Stomach smooth muscle (tissue), 2 donors: ENCODE measurements at regions not wholly inside any gene's neighbourhood (a gene's known extent, or its start where the extent isn't known, plus 50 kb on each side); places are given as distances from the start of the nearest gene placed in this dataset.
"Not testable (repeated sequence)": the region's sequence is repeated elsewhere in the genome, so short reads cannot be mapped to it uniquely, and the experiment has no call there.

ENCODE experiments used
- H3K27ac ChIP-seq: one replicate; pipeline ENCODE4 v1.7.0; 2013; ENCODE audit warnings: mild to moderate bottlenecking, low read length, inconsistent platforms
- H3K27me3 ChIP-seq, 2 donors: one replicate each; pipeline ENCODE4 v1.7.0; 2013; ENCODE audit warnings: low read length in 2 of 2; ENCODE audit not compliant: insufficient read depth in 2 of 2, control insufficient read depth in 1 of 2
- H3K36me3 ChIP-seq, 2 donors: one replicate each; pipeline ENCODE4 v1.7.0; 2013; ENCODE audit warnings: low read length in 2 of 2; ENCODE audit not compliant: control insufficient read depth in 2 of 2, insufficient read depth in 2 of 2
- H3K4me1 ChIP-seq: one replicate; pipeline ENCODE4 v1.7.0; 2013; ENCODE audit warnings: low read length; ENCODE audit not compliant: control insufficient read depth, insufficient read depth
- H3K4me3 ChIP-seq, 2 donors: one replicate each; pipeline ENCODE4 v1.7.0; 2013; ENCODE audit warnings: low read length in 2 of 2
- H3K9ac ChIP-seq, 2 donors: one replicate each; pipeline ENCODE4 v1.7.0; 2013; ENCODE audit warnings: low read length in 2 of 2, mild to moderate bottlenecking in 1 of 2
- H3K9me3 ChIP-seq, 2 donors: one replicate each; pipeline ENCODE4 v1.7.0; 2013; ENCODE audit warnings: low read length in 2 of 2; ENCODE audit not compliant: control insufficient read depth in 2 of 2
- donor health status: healthy.
- donor health status: Pancreatic carcinoma.

DNA sequence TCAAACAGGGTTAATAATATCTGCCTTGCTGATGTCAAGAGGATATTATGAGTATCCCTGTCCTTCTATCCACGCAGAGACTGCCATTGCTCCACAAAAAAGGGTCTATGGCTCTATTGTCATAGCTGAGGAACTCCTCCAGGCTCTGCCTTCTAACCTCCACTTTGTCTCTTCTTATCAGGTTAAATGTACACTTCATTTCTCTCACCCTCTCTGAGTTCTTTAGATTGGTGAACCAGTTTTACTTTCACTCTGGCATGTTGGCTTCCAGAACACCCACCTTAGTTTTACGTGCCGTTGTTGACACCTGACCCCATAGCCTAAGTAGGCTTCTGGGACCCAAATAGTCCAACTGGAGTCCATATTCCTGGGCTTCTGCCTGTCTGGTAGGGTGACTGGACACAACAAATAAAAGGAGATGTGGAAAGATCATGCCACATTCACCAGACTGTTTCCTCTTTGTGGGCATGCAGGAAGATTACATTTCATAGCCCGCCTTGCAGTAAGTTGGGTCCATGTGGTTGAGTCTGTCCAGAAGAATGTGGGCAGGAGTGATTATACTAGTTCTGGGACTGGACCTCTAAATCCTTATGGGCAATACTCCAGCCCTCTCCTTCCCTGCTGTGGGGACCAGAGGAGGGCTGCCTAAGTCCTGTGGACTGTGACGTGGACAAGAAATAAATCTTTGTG lies 350.4 kb upstream of the CLINT1 start:
- no peaks in the 10 kb centered on the region for H3K4me1 ChIP-seq
- no peak overlapping the region for H3K4me3 ChIP-seq
- no peak overlapping the region for H3K27ac ChIP-seq
- H3K36me3 ChIP-seq: no peaks in the 10 kb centered on the region
- no peak overlapping the region for H3K9ac ChIP-seq
- H3K9me3 ChIP-seq: no peaks in the 10 kb centered on the region
- no peaks in the 10 kb centered on the region for H3K27me3 ChIP-seq

DNA sequence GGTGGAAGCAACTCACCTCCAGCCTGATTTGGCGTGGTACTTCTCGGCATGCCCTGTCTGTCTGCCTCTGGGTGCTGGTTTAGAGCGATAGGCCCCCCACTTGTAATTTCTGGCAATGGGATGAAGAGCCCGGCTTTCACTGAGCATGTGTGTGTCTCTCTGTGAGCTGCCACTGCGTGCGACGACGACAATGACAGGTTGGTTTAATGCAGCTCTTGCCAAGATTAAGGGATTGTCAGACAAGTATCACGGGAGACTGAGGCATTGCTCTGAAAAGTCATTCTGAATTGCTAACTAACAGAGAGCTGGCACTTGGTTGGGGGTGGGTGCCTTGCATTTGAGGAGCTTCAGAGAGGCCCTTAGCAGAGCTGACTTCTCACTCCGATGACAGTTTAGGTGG lies 348.8 kb upstream of the CLINT1 start:
- no peak overlapping the region for H3K9ac ChIP-seq
- H3K36me3 ChIP-seq: no peaks in the 10 kb centered on the region
- H3K4me1 ChIP-seq: no peaks in the 10 kb centered on the region
- no peaks in the 10 kb centered on the region for H3K9me3 ChIP-seq
- no peak overlapping the region for H3K27ac ChIP-seq
- H3K27me3 ChIP-seq: no peaks in the 10 kb centered on the region
- H3K4me3 ChIP-seq: no peak overlapping the region

DNA sequence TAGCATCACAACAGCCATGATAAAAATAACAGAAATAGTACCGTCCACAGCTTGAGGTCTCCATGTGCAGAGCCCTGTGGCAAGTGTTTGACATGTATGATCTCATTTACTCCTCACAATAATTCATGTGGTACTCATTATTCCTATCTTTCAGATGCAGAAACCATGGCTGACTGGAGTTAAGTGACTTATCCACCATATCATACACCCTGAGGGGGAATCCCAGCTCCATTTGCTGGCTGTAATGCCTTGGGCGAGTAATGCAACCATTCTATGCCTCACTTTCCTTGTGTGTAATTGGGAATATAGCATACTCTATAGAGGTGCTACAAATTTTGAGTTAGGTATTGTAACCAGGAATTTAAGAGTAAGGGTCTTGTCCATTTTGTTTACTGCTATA lies 347.0 kb upstream of the CLINT1 start:
- no peaks in the 10 kb centered on the region for H3K4me1 ChIP-seq
- H3K4me3 ChIP-seq: no peak overlapping the region
- H3K9ac ChIP-seq: no peak overlapping the region
- H3K9me3 ChIP-seq: no peaks in the 10 kb centered on the region
- H3K36me3 ChIP-seq: no peaks in the 10 kb centered on the region
- H3K27ac ChIP-seq: no peak overlapping the region
- H3K27me3 ChIP-seq: no peaks in the 10 kb centered on the region

DNA sequence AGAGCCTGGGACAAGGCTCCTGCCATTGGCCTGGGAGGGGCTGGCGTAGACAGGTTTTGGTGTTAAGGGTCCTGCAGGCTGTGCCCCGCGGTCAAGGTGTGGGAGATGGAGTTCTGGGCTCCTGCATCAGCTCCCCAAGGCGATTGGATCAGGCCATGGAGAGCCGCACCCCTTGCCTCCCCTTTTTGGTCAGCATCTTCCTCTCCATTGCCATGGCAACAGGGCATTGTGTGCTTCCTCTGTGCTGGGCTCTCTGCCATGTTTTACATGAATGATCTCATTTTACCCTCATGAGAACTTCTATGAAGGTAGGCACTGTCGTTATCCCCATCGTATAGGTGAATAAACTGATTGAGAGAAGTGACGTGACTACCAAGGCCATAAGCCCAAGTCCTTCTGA lies 344.3 kb upstream of the CLINT1 start:
- H3K4me1 ChIP-seq: no peaks in the 10 kb centered on the region
- H3K27me3 ChIP-seq: no peaks in the 10 kb centered on the region
- no peak overlapping the region for H3K9ac ChIP-seq
- H3K36me3 ChIP-seq: no peaks in the 10 kb centered on the region
- no peak overlapping the region for H3K4me3 ChIP-seq
- no peaks in the 10 kb centered on the region for H3K9me3 ChIP-seq
- no peak overlapping the region for H3K27ac ChIP-seq

DNA sequence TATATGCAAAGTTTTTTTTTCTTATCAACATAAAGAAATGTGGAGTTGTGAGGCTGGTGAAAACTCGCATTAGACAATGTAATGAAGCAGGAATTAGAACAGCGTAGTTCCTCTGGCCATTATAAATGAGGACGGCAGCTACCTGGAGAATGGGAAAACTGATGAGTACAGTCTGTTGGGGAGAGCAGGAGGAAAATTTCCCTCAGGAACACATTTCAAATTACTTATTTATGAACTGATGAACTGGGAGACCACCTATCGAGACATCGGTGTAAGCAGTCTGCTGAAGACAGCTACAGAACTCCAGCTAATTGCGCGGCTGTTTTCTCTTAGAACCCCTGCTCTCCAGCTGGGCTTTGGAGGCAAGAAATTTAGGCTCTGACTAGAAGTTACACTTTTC lies 343.9 kb upstream of the CLINT1 start:
- Histone ChIP-seq H3K4me3 (no peak overlapping the region), H3K9ac (no peak overlapping the region), H3K27ac (no peak overlapping the region), H3K27me3 (peaks cover 0 to 2% of the 10 kb centered on the region in 2 donors), H3K36me3 (no peaks in the 10 kb centered on the region), H3K4me1 (no peaks in the 10 kb centered on the region), H3K9me3 (no peaks in the 10 kb centered on the region)

DNA sequence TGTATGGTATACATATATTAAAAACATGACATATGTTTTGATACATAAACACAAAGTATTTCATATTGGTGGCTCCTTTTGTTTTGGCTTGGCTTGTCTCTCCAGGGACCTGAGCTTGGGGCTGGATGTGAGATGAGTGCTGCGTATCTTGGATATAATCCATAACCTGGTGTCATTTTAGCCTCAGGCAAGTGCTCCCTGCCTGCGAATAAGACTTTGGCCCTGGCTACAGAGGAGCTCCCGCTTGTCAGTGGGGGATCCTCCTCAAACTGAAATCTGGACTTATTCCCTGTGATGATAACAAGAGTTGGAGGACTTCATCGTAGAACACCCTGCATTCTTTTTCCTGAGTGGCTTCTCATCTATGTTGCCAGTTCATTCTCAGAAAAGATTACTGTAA lies 341.7 kb upstream of the CLINT1 start:
- H3K27ac ChIP-seq: no peak overlapping the region
- H3K4me3 ChIP-seq: no peak overlapping the region
- no peaks in the 10 kb centered on the region for H3K9me3 ChIP-seq
- H3K9ac ChIP-seq: no peak overlapping the region
- no peaks in the 10 kb centered on the region for H3K4me1 ChIP-seq
- peaks cover 0 to 2% of the 10 kb centered on the region in 2 donors for H3K27me3 ChIP-seq
- no peaks in the 10 kb centered on the region for H3K36me3 ChIP-seq

DNA sequence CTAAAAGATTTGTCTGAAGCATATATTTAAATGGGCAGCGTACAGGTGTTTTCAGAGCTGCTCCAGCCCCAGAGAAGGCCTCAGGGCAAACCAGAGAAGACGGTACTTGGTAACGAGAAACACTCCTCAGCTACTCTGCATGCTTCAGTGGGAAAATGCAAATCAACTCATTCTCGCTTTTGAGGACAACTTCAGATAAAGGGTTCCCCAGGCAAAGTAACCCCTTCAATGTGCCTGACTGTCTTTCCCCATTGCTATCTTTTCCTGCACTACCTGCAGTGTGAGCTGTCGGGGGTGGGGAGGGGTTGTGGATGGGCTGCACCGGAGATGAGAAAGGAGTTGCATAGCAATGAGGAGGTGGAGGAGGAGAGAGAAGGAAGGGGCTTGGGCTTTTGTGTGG lies 339.7 kb upstream of the CLINT1 start:
- H3K9me3 ChIP-seq: peaks cover 0 to 2% of the 10 kb centered on the region in 2 donors
- peaks cover 0 to 2% of the 10 kb centered on the region in 2 donors for H3K27me3 ChIP-seq
- H3K4me3 ChIP-seq: no peak overlapping the region
- no peak overlapping the region for H3K9ac ChIP-seq
- no peaks in the 10 kb centered on the region for H3K4me1 ChIP-seq
- no peak overlapping the region for H3K27ac ChIP-seq
- H3K36me3 ChIP-seq: no peaks in the 10 kb centered on the region

DNA sequence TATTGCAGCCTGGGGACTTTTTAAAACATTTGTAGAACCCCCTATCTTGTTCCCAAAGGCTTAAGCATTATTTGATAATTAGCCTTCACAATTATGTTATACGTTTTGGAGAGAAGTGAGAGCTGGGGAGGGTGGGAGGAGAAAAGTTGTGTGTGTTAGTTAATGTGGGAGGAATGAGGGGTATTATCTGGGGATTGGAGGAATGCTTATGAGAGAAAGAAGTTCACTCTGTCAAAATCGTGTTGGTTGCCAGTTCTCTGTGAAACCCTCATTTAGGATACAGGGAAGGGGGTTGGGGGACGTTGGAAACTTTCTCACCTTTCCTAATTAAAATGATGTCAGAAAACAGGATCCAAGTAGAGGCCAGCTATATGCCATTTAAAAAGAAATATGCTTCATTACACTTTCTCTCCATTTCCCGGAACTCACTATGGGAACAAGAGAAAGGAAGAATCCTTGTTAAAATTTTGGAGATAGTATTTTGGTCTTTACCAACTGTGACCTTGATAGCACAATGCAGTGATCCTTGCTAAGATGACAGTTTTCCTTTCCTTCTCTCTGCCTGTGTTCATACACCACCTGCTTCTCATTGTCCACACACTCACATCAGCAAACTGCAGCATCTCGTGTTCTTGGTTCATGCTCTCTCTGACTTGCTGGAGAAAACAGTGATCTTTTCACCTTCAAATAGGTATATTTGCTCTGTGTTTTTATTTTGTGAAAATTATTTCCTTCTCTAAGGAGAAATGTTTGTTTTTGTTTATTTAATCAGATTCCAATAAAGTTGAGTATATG lies 336.7 kb upstream of the CLINT1 start:
- H3K4me1 ChIP-seq: no peaks in the 10 kb centered on the region
- peaks cover 0 to 2% of the 10 kb centered on the region in 2 donors for H3K27me3 ChIP-seq
- no peak overlapping the region for H3K4me3 ChIP-seq
- H3K9me3 ChIP-seq: peaks cover 0 to 2% of the 10 kb centered on the region in 2 donors
- no peak overlapping the region for H3K27ac ChIP-seq
- no peaks in the 10 kb centered on the region for H3K36me3 ChIP-seq
- H3K9ac ChIP-seq: no peak overlapping the region

DNA sequence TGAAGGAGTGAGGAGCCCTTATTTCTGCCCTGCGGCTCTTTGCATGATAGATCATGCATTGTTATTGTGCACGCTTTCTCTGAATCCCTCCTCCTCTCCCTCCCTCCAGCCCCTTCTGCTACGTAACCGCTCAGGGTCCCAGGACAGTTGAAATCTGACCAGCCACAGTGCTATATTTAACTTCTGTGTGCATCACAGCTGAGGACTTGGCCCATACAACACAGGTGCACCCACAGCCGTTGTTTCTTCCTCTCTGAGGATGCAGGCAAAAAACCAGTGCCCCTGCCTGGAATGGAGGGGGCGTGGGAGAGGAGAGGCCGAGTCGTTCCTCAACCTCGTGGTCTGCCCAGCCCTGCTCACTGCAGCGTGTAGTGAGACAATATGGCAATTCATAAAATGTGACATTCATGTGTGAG lies 335.6 kb upstream of the CLINT1 start:
- Histone ChIP-seq H3K36me3 (no peaks in the 10 kb centered on the region), H3K9ac (no peak overlapping the region), H3K4me1 (no peaks in the 10 kb centered on the region), H3K27ac (no peak overlapping the region), H3K27me3 (peaks cover 0 to 2% of the 10 kb centered on the region in 2 donors), H3K9me3 (peaks cover 0 to 2% of the 10 kb centered on the region in 2 donors), H3K4me3 (no peak overlapping the region)

DNA sequence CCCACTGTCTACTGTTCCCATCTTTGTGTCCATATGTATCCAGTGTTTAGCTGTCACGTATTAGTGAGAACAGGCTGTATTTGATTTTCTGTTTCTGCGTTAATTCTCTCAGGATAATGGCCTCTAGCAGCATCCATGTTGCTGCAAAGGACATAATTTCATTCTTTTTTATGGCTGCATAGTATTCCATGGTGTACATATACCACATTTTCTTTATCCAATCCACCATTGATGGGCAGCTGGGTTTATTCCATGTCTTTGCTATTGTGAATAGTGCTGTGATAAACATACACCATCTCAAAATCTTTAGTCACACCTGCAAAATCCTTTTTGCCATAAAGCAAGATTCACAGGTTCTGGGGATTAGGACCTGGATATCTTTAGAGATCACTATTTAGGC lies 334.4 kb upstream of the CLINT1 start:
- H3K27ac ChIP-seq, H3K36me3 ChIP-seq, H3K4me1 ChIP-seq, H3K27me3 ChIP-seq, H3K4me3 ChIP-seq, H3K9ac ChIP-seq, H3K9me3 ChIP-seq: not testable (repeated sequence)

DNA sequence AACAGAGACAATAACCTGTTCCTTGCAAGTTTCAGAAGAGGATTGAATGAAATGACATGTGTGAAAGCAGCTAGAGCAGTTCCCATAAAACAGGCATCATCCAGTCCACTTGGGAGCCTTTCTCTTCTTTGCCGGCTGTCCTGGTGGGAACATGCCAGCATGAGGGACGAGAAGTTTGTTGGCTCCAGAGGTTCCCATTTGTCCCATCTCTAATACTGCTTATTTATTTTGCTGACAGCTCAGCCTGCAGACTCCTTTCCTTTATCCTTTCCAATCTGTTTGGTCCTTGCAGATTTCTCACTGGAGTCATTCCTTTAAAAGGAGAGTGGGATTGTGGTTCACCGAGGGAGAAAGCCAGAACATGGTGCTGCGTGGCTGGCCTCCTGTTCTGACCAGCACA lies 321.5 kb upstream of the CLINT1 start:
- no peaks in the 10 kb centered on the region for H3K9me3 ChIP-seq
- no peaks in the 10 kb centered on the region for H3K4me1 ChIP-seq
- H3K9ac ChIP-seq: no peak overlapping the region
- no peaks in the 10 kb centered on the region for H3K27me3 ChIP-seq
- no peak overlapping the region for H3K27ac ChIP-seq
- H3K36me3 ChIP-seq: no peaks in the 10 kb centered on the region
- no peak overlapping the region for H3K4me3 ChIP-seq
